Activated CD4-positive, alpha-beta T cell treated with anti-CD3 and anti-CD28 coated beads, Interleukin-10, Interleukin-2, amounts not matched to agents 100 ng/mL and 50 ng/mL, durations not matched to agents 16 hours and 8 hours (primary cell): ENCODE measurements at regions not wholly inside any gene's neighbourhood (a gene's known extent, or its start where the extent isn't known, plus 50 kb on each side); places are given as distances from the start of the nearest gene placed in this dataset.

Experiments used
- DNase-seq: peaks from one replicate; pipeline ENCODE4 v3.0.0-alpha.2; 2020

DNA sequence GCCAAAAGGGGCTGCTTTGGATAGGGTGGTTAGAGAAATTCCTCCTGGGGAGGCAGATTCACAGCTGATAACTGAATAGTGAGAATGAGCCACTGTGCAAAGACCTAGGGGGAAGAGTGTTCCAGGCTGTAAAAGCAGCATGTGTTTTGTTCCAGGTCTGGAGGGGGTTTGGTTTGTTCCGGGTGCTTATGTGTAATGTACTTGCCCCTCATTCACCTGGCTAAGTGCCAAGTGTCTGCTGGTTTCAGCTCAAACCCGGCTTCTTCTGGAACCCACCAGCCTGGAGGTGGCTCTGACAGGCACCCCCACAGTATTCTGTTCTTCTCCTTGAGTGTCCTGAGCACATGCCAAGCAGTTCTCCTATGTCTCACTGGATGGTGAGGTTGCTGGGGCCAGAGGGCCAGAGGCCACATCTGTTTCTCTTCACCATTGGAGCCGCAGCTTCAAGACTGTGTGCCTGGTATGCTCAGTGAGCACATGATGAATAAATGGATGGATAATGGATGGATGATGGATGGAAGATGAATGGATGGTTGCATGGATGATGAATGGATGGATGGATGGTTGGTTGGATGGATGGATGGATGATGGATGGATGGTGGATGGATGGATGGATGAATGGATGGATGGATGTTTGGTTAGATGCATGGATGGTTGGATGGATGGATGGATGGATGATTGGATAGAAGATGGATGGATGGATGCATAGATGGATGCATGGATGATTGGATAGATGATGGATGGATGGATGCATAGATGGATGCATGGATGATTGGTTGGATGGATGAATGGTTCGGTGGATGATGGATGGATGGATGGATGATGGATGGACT lies 227.6 kb downstream of the BMP7 start:
- DNase-seq, result no peak

DNA sequence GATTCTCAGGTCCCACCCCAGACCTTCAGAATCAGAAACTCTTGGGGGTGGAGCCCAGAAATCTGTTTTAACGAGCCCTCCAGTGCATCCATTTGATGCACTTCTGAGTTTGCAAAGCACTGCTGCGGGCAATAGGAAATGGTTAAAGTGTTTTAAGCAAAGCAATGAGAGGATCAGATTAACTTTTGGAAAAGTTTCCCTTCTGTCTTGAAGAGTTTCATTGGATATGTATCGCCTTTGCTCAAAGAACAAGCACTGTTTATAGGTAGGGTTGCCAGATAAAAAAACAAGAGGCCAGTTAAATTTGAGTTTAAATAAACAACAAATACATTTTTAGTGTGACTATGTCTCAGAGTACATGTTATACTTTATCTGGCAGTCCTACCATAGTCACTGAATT lies 226.0 kb downstream of the BMP7 start:
- no peak for DNase-seq

DNA sequence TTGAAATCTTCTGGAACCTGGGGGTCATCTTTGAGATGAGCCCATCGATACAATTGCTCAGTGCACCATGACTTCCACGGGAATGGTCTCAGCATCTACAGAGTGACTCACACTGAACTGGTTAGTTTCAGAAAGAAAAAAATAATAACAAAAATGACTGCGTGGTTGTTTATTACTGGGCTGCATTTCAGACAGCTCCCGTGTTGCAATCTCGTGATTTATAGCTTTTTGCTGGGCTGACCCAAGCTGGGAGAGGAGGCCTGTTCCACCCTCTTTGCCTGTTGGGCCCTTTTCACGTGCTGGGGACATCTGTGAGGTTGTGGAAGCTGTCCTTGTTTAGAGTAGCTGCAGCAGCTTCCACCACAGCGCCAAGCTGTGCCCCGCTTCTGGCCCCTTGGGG lies 225.5 kb downstream of the BMP7 start:
- DNase-seq, result no peak

DNA sequence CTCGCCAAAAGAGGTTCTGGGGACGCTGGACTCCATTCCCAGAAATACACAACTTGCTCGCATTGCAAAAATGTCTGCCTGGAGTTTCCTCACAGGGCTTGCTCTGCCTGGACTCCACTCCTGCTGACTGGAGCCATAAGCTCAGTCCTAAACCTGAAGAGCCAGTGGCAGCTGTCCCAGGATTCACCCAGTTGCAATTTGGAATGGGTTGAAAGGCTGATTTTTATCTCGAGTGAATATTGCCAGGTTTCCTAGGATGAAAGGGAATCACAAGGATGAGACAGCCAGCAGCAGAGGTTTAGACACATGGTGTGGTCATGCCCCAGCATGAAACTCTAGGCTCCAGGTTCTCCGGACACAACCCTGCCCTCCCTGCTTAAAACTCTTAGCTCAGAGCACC lies 223.3 kb downstream of the BMP7 start:
- DNase-seq, result no peak

DNA sequence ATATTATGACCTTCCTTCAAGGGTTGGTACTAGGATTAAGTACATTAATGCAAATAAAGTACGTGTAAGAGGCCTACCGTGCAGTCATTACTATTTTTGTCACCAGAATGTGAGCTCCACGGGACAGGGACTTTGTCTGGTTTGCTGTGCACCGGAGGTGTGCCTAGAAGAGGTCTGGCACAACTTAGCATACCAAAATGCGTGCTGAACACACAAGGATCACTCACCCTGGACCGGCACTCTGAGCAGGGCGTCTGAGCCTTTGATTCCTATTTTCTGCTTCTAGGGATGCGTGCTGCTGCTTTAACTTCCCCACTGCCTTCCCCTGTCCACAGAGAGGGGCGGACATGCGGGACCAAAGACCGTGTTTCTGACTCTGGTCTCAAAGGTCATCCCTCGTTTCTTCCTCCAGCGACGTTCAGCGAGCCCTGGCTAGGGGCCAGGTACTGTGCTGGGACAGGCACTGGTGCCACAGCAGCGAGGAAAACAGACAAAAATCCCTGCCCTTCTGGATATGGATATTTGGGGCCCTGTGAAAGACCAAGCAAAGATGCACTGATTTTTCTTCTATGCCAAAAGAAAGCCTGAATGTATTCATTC lies 222.7 kb downstream of the BMP7 start:
- DNase-seq, result no peak

DNA sequence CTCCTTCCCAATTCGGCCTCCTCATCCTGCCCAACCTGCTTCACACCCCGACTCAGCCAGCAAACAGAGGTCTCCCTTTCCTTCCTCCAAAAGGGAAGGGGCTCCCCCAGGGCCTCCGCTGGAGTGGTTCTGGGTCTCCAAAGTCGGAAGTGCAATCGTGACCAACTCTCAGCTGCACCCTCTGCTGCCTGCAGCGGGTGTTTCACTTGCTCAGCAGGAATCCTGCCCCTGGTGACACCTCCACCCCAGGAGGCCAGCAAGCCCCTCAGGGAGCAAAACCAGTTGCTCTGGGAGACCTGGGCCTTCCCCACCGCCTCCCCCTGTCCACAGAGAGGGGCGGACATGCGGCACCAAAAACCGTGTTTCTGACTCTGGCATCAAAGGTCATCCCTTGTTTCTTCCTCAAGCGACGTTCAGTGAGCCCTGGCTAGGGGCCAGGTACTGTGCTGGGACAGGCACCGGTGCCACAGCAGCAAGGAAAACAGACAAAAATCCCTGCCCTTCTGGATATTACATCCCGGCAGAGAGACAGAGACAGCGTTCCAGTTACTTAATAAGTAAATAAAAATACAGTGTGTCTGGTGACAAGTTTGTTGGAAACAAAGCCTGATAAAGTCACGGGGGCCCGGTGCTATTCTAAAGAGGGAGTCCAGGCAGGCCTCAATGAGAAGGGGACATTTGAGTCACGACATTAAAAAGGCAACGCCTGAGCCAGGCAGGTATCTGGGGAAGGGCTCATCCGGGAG lies 219.0 kb downstream of the BMP7 start:
- no peak for DNase-seq

DNA sequence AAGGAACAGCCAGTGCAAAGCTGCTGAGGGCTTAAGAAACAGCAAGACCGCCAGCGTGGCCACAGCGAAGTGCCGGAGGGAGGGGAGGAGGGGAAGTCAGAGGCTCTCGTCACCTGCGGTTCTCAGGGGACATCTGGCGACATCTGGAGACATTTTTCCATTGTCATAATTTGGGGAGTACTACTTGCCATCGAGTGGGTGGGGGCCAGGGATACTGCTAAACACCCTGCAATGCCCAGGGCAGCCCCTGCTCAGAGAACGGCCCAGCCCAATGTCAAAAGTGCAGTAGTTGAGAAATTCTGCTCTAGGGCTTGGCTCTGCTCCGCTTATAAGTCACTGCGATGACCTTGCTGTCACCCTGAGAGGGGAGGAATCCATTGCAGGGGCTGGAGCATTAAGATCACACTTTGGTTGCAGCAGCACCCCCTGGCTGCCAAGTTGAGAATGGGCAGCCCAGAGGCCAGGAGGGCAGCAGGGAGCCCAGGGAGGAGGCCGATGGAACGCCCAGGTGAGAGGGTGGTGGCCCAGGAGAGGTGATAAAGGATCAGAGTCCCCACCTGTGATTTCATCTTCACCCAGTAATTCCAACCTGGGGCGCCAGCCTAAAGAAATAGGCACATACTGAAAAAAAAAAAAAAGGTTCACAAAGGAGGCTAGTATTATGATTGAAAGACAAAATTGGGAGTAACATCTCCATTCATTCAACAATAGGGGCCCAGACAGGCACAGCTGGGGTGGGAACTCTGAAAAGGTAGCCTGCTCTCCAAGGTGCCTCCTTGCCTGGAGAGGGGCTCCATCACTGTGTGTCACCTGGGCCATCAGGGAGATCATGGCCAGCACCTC lies 218.2 kb downstream of the BMP7 start:
- peak; percentile 41 for DNase-seq

DNA sequence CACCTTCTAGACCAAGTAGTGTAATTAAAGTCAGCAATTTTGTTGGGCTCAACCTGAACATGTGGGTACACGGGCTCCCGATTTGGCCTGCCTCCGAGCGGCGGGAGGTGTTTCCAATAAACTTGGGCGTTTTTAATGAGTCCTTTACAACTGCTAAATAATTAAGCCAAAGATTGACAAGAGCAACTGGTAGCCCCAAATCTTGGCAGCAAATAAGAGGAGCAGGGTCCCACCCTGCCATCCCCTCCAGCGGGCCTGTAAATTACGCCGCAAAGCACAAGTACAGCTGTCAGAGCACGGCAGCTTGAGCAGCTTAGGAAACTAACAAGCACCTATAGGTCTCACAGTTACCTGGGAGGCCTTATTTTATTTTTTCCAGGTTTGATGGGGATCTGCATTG lies 217.1 kb downstream of the BMP7 start:
- no peak for DNase-seq

DNA sequence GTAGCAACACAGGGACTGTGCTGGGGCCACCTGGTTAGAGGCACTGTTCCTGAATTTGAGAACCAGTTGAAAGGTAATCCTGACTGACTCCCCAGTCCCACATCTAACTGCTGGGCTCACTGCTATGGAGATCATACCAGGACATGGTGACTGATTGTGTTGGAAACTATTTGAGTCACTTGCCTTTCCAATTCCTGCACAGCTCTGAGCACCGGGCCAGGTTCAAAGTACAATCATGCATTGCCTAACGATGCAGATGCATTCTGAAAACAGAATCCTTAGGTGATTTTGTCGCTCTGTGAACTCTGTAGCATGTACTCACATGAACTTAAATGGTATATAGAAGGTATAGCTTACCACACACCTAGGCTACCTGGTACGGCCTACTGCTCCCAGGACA lies 215.3 kb downstream of the BMP7 start:
- DNase-seq, result no peak

DNA sequence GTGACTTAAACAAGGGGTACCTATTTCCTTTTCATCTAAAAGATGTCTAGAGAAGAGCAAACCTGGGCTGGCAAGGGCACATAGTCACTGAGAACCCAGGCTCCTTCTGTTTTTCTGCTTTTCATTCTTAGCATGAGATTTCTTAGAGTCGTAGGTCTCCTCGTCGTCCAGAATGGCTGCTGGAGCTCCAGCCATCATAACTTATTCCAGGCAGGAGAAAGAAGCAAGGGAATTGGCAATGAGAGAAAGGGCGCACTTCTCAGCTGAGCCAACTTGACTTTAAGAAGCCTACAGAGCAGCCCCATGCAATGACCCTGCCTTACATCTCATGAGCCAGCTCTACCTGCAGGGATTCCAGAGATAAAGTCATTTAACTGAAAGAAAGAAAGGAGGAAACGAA lies 213.4 kb downstream of the BMP7 start:
- DNase-seq, result no peak

DNA sequence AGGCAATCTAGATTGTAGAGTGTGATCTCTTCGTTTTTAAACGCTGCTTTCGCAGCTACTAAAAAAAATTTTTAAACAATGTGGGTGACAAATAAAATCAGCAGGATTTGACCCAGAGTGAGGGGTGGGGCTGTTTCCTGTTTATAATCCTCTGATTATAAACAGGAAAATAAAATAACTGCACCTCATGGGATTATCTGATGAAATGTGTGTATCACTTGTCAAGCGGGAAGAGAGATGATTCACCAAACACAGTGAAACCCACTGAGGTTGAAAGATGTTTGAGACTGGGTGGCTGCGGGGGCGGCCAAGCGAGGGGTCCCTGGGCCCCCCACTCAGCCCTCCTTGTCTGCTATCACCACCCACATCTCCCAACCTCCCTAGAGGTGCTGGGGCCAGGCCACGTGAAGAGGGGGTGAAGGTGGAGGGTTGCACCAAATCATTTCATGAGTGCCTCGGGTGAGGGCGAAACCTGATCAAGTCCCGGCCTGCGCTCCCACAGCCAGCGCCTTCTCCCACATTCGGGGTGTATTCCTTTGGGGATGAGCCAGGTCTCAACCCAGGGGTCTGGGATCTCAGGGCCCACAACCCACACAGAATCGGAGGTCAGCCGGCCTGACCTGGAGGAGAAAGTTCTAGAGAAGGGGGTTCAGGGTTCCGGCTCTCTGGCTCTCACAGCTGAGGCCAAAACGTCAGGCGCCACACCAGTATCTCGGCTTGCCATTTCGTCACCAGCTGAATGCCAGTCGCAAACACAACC lies 212.5 kb downstream of the BMP7 start:
- DNase-seq, result no peak

DNA sequence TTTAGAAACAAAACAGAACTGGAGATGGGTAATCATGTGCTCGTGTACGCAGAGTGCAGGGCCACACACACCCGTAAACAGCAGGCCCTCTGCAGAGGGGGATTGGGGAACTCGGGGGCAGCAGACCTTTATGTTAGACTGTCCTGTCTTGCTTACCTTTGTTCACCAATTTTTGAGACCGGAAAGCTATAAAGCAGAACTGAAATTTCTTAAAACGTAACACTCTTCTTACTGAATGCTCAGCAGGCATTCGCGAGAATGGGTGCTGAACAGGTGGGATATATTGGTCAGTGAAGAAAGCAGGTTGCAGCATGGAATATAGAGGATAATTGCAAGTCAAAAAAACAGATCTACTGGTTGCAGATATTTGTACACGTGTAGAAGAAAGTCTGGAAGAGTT lies 211.1 kb downstream of the BMP7 start:
- no peak for DNase-seq

DNA sequence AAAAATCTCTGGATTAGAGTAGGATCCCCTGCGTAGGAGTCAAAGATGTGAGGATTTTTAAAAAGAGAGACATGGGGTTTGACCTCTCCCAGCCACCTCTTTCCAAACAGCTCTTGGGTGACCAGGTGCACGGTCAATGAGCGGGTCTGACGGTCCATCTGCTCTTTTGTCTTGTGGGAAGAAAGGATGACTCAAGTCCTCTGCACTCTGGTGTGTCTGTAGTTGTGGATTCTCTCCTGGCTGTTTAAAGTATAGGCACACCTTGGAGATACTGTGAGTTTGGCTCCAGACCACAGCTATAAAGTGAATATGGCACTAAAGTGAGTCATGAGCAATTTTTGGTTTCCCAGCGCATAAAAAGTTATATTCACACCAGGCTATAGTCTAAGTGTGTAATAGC lies 209.8 kb downstream of the BMP7 start:
- no peak for DNase-seq

DNA sequence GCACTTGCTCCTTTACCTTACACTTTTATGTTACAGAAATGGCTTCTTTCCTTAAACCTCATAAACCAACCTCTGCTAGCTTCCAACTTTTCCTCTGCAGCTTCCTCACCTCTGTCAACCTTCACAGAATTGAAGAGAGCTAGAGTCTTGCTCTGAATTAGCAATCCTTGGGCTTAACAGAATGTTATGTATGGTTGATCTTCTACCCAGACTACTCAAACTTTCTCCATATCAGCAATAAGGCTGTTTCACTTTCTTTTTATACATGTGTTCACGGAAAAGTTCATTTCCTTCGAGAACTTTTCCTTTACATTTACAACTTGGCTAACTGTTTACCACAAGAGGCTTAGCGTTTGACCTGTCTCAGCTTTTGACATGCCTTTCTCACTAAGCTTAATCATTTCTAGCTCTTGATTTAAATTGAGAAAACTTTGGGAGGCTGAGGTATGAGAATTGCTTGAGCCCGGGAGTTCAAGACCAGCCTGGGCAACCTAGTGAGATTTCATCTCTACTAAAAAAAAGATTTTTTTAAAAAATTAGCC lies 207.3 kb downstream of the BMP7 start:
- peak; percentile 67 for DNase-seq

DNA sequence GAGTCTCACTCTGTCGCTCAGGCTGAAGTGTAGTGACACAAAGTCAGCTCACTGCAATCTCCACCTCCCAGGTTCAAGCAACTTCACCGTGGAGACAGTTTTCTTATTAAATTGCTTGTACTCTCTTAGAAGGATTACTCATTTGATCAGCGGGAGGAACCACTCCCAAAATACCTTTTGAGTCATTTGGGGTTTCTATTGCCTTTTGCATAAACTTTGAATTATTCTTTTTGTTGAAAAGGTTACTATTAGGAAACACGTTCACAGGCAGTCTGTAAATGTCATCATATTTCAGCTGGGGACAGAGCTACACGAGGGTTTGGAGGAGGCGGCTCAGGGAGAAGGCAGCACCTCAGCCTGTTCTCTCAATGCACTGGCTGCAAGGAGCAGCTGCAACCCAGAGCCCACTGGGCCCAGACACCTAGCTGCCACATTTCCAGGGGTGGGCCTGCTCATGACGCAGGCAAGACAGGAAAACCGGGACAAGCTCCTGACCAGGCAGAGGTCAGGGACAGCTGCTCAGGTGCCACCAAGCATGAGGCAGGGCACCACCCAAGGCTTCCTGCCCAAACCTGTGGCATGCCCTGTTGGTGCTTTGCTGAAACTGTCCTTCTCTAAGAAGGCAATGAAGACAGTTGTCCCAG lies 205.9 kb downstream of the BMP7 start:
- DNase-seq, result peak; percentile 55

DNA sequence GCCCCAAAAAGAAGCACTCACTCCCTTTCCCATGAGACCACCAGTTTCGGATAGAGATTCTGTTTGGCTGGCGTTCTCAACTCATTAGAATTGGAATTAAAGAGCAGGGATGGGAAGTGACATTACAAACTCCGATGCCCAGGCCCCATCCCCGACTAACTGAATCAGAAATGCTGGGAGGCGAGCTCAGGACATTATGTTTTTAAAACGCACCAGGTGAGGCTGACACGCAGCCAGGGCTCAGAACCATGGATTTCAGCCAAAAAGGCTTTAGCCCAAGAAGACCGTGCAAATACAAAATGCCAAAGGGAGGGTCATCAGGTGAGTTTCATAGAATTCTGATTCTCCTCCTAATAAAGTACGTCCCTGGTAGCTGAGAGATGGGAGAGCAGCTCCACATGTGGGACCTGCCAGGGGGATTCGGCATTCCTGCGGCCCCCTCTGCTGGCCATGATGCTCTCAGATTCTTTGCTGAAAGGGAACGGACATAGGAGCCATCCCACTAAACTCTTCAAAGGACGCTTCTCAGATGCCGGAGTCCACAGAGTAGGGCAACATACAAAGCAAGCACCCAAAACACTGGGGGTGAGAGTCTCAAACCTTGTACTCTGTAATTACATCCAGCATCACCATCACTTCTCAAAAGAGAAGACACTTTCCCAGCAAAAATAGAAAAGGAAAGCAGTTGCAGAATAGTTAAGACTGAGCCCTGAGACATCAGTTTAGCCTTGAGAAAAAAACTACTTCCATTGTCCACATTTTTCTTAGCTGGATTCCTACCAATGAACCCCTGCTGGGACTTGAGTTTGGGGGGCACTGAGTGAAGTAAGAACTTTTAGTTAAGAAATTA lies 205.2 kb downstream of the BMP7 start:
- DNase-seq, result no peak

DNA sequence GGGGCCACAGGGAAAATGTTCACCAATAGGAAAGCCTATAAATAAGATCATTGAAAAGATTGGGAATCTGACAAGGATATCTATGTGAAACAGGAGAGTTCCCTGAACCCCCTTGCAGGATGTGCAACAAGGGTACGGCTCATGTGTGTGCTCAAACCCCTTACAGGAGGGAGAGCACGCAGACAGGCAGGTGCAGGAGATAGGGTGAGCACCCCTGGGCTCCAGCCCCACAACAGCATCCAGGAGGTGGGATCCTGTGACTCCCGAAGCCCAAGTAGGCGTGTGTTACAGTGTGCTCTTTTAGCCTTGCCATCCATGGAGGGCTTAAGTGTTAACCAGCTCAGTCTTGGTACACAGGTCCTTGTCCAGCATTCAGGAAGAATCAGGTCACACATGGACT lies 204.2 kb downstream of the BMP7 start:
- DNase-seq, result no peak

DNA sequence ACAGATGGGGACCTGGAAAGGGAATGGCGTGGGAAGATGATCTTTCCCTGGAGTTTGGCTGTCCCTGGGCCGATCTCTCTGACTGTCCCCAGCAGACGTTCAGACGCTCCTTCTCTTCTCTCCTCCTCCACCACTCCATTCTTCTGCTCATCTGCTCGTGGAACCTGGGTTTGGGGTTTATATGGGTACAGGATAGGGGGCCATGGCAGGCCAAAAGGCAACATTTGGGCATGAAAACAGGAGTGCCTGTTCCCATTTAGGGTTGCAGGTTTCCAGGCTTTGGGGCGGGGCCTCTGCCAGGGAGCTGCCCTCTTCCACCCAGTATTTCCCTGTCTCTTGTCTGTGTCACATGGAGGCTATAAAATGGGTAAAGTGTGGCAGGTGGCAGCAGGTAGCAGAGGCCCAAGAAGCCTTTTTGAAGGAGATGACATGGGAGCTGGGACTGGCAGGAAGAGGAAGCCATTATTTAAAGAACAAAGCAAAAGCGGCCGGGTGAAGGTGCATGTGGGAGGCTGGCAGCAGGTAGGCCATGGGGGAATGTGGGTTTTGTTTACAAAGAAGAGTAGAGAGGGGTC lies 203.7 kb downstream of the BMP7 start:
- no peak for DNase-seq

DNA sequence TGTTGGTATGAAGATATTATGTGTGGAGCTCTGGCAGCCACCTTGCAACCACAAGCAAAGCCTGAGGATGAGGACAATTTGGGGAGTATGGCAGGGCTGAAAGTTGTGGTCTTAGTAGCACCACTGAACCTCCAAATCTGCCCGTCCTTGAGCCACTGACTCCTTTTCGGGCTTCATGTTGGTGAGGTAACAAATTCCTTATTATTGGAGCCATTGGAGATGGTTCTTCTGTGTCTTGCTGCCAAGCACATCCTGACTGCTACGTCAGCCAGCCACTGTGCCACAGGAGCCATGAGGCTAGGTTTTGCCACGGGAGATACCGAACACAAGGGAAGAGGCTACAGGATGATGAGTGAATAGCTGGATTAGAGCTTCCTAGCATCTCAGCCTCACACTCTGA lies 201.6 kb downstream of the BMP7 start:
- DNase-seq, result no peak

DNA sequence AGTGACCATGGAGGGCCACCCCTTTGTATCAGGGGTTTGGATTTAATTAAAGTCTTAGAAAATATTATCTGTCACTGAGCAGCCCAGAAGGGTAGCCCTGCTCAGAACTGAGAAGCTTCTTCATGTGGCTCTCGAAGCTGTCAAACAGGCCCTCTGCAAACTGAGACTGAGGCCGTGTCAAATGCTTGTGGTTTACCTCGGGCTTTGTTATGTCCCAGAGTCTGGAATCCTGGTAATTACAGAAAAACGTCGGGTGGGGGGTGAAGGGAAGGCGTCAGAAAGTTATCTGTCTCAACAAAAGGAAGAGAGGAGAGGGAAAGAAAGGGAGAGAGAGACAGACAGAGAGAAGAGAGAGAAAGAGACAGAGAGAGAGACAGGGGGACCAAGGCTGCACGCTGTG lies 200.8 kb downstream of the BMP7 start:
- DNase-seq, result no peak
